ENCODE measurements at regions not wholly inside any gene's neighbourhood (a gene's known extent, or its start where the extent isn't known, plus 50 kb on each side); places are given as distances from the start of the nearest gene placed in this dataset.
A peak's percentile ranks its signal among the peaks of the same experiment; 100 is the strongest.
"Not testable (repeated sequence)": the region's sequence is repeated elsewhere in the genome, so short reads cannot be mapped to it uniquely, and the experiment has no call there.

- DNase-seq, result not testable (repeated sequence)
These were observed 59.2 kb upstream of the CCDC180 start for GRCh38 chr9:97248252-97248651.

GRCh38 chr9:97243606-97244005 is 63.9 kb upstream of the CCDC180 start:
- DNase-seq, result no peak

- not testable (repeated sequence) for DNase-seq
These were observed 66.0 kb upstream of the CCDC180 start for GRCh38 chr9:97241430-97241829.

GRCh38 chr9:97237951-97238889 is 69.2 kb upstream of the CCDC180 start:
- DNase-seq, result peak; percentile 38 to 77 (median 66)

- DNase-seq, result no peak
These were observed 70.1 kb upstream of the CCDC180 start for GRCh38 chr9:97237311-97237786.

- not testable (repeated sequence) for DNase-seq
These were observed 74.5 kb upstream of the CCDC180 start for GRCh38 chr9:97233009-97233400.

GRCh38 chr9:97232060-97233008 is 75.1 kb upstream of the CCDC180 start:
- not testable (repeated sequence) for DNase-seq

- DNase-seq, result not testable (repeated sequence)
These were observed 85.1 kb upstream of the CCDC180 start for GRCh38 chr9:97222393-97222792.

- DNase-seq, result peak; percentile 23 to 68 (median 34)
These were observed 85.7 kb upstream of the CCDC180 start for GRCh38 chr9:97221478-97222355.

GRCh38 chr9:97220894-97221477 is 86.5 kb upstream of the CCDC180 start:
- no peak for DNase-seq

- DNase-seq, result not testable (repeated sequence)
These were observed 87.1 kb upstream of the CCDC180 start for GRCh38 chr9:97220396-97220795.

GRCh38 chr9:97219443-97220140 is 87.9 kb upstream of the CCDC180 start:
- DNase-seq, result not testable (repeated sequence)

GRCh38 chr9:97215127-97215526 is 92.3 kb upstream of the CCDC180 start:
- not testable (repeated sequence) for DNase-seq

GRCh38 chr9:97214556-97214955 is 92.9 kb upstream of the CCDC180 start:
- not testable (repeated sequence) for DNase-seq

- not testable (repeated sequence) for DNase-seq
These were observed 107.8 kb upstream of the CCDC180 start for GRCh38 chr9:97199683-97200082.

GRCh38 chr9:97193767-97194166 is 113.7 kb upstream of the CCDC180 start:
- not testable (repeated sequence) for DNase-seq

GRCh38 chr9:97188545-97188944 is 118.9 kb upstream of the CCDC180 start:
- no peak for DNase-seq

GRCh38 chr9:97187706-97188105 is 119.8 kb upstream of the CCDC180 start:
- not testable (repeated sequence) for DNase-seq

GRCh38 chr9:97186493-97186892 is 121.0 kb upstream of the CCDC180 start:
- DNase-seq, result no peak

GRCh38 chr9:97182532-97182931 is 124.9 kb upstream of the CCDC180 start:
- not testable (repeated sequence) for DNase-seq

GRCh38 chr9:97179616-97180015 is 127.8 kb upstream of the CCDC180 start:
- DNase-seq, result no peak

Measured in stimulated activated naive CD4-positive, alpha-beta T cell (primary cell).